ENCODE measurements at regions not wholly inside any gene's neighbourhood (a gene's known extent, or its start where the extent isn't known, plus 50 kb on each side); places are given as distances from the start of the nearest gene placed in this dataset.
"Not testable (repeated sequence)": the region's sequence is repeated elsewhere in the genome, so short reads cannot be mapped to it uniquely, and the experiment has no call there.

- Mint-ChIP-seq H3K4me1 (no peaks in the 10 kb centered on the region), H3K36me3 (no peaks in the 10 kb centered on the region), H3K27me3 (peaks cover 15% of the 10 kb centered on the region), H3K9me3 (peaks cover 0 to 2% (median 0%) of the 10 kb centered on the region in 3 donors), H3K4me3 (no peak overlapping the region), H3K27ac (no peak overlapping the region)
Observed at GRCh38 chr6:167404385-167405049, 79.6 kb downstream of the TTLL2 start.

GRCh38 chr6:167405778-167406532, 81.1 kb downstream of the TTLL2 start:
- no peaks in the 10 kb centered on the region for H3K36me3 Mint-ChIP-seq
- H3K9me3 Mint-ChIP-seq: peaks cover 0 to 2% (median 0%) of the 10 kb centered on the region in 3 donors
- peak overlapping the region in 1 of 3 donors; percentile 59 for H3K27ac Mint-ChIP-seq
- no peak overlapping the region for H3K4me3 Mint-ChIP-seq
- H3K27me3 Mint-ChIP-seq: peaks cover 13% of the 10 kb centered on the region
- H3K4me1 Mint-ChIP-seq: no peaks in the 10 kb centered on the region

- H3K27me3 Mint-ChIP-seq: peaks cover 12% of the 10 kb centered on the region
- not testable (repeated sequence) for H3K4me3 Mint-ChIP-seq, H3K36me3 Mint-ChIP-seq, H3K9me3 Mint-ChIP-seq, H3K4me1 Mint-ChIP-seq, H3K27ac Mint-ChIP-seq
Observed at GRCh38 chr6:167406533-167407238, 81.8 kb downstream of the TTLL2 start.

GRCh38 chr6:167407239-167408064, 82.6 kb downstream of the TTLL2 start:
- Mint-ChIP-seq H3K36me3 (no peaks in the 10 kb centered on the region), H3K4me3 (no peak overlapping the region), H3K9me3 (peaks cover 0 to 2% (median 0%) of the 10 kb centered on the region in 3 donors), H3K27ac (no peak overlapping the region), H3K27me3 (peaks cover 12% of the 10 kb centered on the region), H3K4me1 (no peaks in the 10 kb centered on the region)

- Mint-ChIP-seq H3K27ac (no peak overlapping the region), H3K36me3 (no peaks in the 10 kb centered on the region), H3K9me3 (peaks cover 0 to 2% (median 0%) of the 10 kb centered on the region in 3 donors), H3K27me3 (peaks cover 12% of the 10 kb centered on the region), H3K4me1 (no peaks in the 10 kb centered on the region), H3K4me3 (no peak overlapping the region)
Observed at GRCh38 chr6:167408235-167408869, 83.5 kb downstream of the TTLL2 start.

GRCh38 chr6:167409079-167409478, 84.2 kb downstream of the TTLL2 start:
- Mint-ChIP-seq H3K9me3 (peaks cover 0 to 2% (median 0%) of the 10 kb centered on the region in 3 donors), H3K4me3 (no peak overlapping the region), H3K27ac (no peak overlapping the region), H3K36me3 (no peaks in the 10 kb centered on the region), H3K4me1 (no peaks in the 10 kb centered on the region), H3K27me3 (peaks cover 10% of the 10 kb centered on the region)

GRCh38 chr6:167409694-167410093, 84.8 kb downstream of the TTLL2 start:
- H3K27ac Mint-ChIP-seq: no peak overlapping the region
- H3K4me3 Mint-ChIP-seq: no peak overlapping the region
- peaks cover 0 to 2% (median 0%) of the 10 kb centered on the region in 3 donors for H3K9me3 Mint-ChIP-seq
- H3K36me3 Mint-ChIP-seq: no peaks in the 10 kb centered on the region
- peaks cover 10% of the 10 kb centered on the region for H3K27me3 Mint-ChIP-seq
- no peaks in the 10 kb centered on the region for H3K4me1 Mint-ChIP-seq

GRCh38 chr6:167410462-167410861, 85.6 kb downstream of the TTLL2 start:
- H3K9me3 Mint-ChIP-seq: peaks cover 0 to 2% (median 0%) of the 10 kb centered on the region in 3 donors
- H3K27me3 Mint-ChIP-seq: peaks cover 10% of the 10 kb centered on the region
- H3K4me1 Mint-ChIP-seq: no peaks in the 10 kb centered on the region
- H3K36me3 Mint-ChIP-seq: no peaks in the 10 kb centered on the region
- no peak overlapping the region for H3K4me3 Mint-ChIP-seq
- no peak overlapping the region for H3K27ac Mint-ChIP-seq

GRCh38 chr6:167412506-167412905, 87.6 kb downstream of the TTLL2 start:
- Mint-ChIP-seq H3K4me3 (no peak overlapping the region), H3K27me3 (peaks cover 8% of the 10 kb centered on the region), H3K4me1 (no peaks in the 10 kb centered on the region), H3K9me3 (no peaks in the 10 kb centered on the region), H3K27ac (no peak overlapping the region), H3K36me3 (peaks cover 1% of the 10 kb centered on the region)

- H3K27ac Mint-ChIP-seq: no peak overlapping the region
- H3K27me3 Mint-ChIP-seq: peaks cover 4% of the 10 kb centered on the region
- H3K9me3 Mint-ChIP-seq: no peaks in the 10 kb centered on the region
- no peak overlapping the region for H3K4me3 Mint-ChIP-seq
- peaks cover 1% of the 10 kb centered on the region for H3K36me3 Mint-ChIP-seq
- H3K4me1 Mint-ChIP-seq: no peaks in the 10 kb centered on the region
Observed at GRCh38 chr6:167415441-167415961, 90.6 kb downstream of the TTLL2 start.

GRCh38 chr6:167416676-167417430, 92.0 kb downstream of the TTLL2 start:
- H3K4me1 Mint-ChIP-seq: no peaks in the 10 kb centered on the region
- no peak overlapping the region for H3K27ac Mint-ChIP-seq
- peaks cover 1% of the 10 kb centered on the region for H3K36me3 Mint-ChIP-seq
- no peaks in the 10 kb centered on the region for H3K9me3 Mint-ChIP-seq
- peaks cover 4% of the 10 kb centered on the region for H3K27me3 Mint-ChIP-seq
- H3K4me3 Mint-ChIP-seq: no peak overlapping the region

- Mint-ChIP-seq H3K4me3 (no peak overlapping the region), H3K36me3 (peaks cover 1% of the 10 kb centered on the region), H3K4me1 (no peaks in the 10 kb centered on the region), H3K27ac (no peak overlapping the region), H3K27me3 (peaks cover 2% of the 10 kb centered on the region), H3K9me3 (no peaks in the 10 kb centered on the region)
Observed at GRCh38 chr6:167420177-167420576, 95.3 kb downstream of the TTLL2 start.

- Mint-ChIP-seq H3K27ac (no peak overlapping the region), H3K9me3 (peaks cover 0 to under 1% (median 0%) of the 10 kb centered on the region in 3 donors), H3K4me3 (no peak overlapping the region), H3K36me3 (peaks cover 1% of the 10 kb centered on the region), H3K4me1 (no peaks in the 10 kb centered on the region), H3K27me3 (peaks cover 2% of the 10 kb centered on the region)
Observed at GRCh38 chr6:167420858-167421766, 96.2 kb downstream of the TTLL2 start.
